K562 (cell line): ENCODE measurements at regions not wholly inside any gene's neighbourhood (a gene's known extent, or its start where the extent isn't known, plus 50 kb on each side); places are given as distances from the start of the nearest gene placed in this dataset.
A peak's percentile ranks its signal among the peaks of the same experiment; 100 is the strongest.

Experiments used
- EP400 ChIP-seq: fragments of 450-650 bp; IDR thresholded peaks from 2 replicates; pipeline ENCODE4 v1.6.1; 2017; ENCODE audit warnings: antibody characterized with exemption, mild to moderate bottlenecking, moderate library complexity
- HNRNPK ChIP-seq: fragments of 200-400 bp; formaldehyde crosslinking; IDR thresholded peaks from one replicate; pipeline ENCODE4 v1.6.1; 2018; ENCODE audit warnings: mild to moderate bottlenecking, low read depth, low read length; ENCODE audit not compliant: poor library complexity, severe bottlenecking
- MAFG ChIP-seq: fragments of 450-650 bp; conservative IDR thresholded peaks from 2 replicates; pipeline ENCODE4 v1.6.1; 2016; ENCODE audit warnings: missing genetic modification characterization, missing compliant biosample characterization
- TBL1XR1 ChIP-seq, 2 experiments: IDR thresholded peaks; 2 replicates each; pipeline ENCODE4 v1.6.1; 2012; ENCODE audit warnings: improper control_type of control experiment in 2 of 2, low read length in 2 of 2, mild to moderate bottlenecking in 1 of 2
- ZNF239 ChIP-seq: fragments of 250-450 bp; sonication (Bioruptor Pico); IDR thresholded peaks from 2 replicates; pipeline ENCODE4 v1.4.0; 2020; ENCODE audit warnings: mild to moderate bottlenecking
- TF ChIP-seq, protein P1 (sequence below), 2 experiments: fragments of 450-650 bp; formaldehyde crosslinking in 1 of 2; IDR thresholded peaks; 2 replicates each; pipeline versions ENCODE4 v1.4.0 to v1.6.1; 2014 to 2020; ENCODE audit warnings: mild to moderate bottlenecking in 2 of 2, borderline replicate concordance in 1 of 2, low read depth in 1 of 2
- TF ChIP-seq, protein P2 (sequence below): fragments of 450-650 bp; formaldehyde crosslinking; IDR thresholded peaks from 2 replicates; pipeline ENCODE4 v1.4.0; 2020; ENCODE audit warnings: mild to moderate bottlenecking, moderate library complexity
- TF ChIP-seq, protein P3 (sequence below): sonication (generic); formaldehyde crosslinking; IDR thresholded peaks from 2 replicates; pipeline ENCODE4 v1.8.0; 2022; ENCODE audit warnings: mild to moderate bottlenecking, missing genetic modification reagents, borderline replicate concordance
- TF ChIP-seq, protein P4 (sequence below): IDR thresholded peaks from 2 replicates; pipeline ENCODE4 v1.6.1; 2011; ENCODE audit warnings: borderline replicate concordance, low read depth, mild to moderate bottlenecking, moderate library complexity, low read length; ENCODE audit not compliant: insufficient read depth, poor library complexity, severe bottlenecking

DNA sequence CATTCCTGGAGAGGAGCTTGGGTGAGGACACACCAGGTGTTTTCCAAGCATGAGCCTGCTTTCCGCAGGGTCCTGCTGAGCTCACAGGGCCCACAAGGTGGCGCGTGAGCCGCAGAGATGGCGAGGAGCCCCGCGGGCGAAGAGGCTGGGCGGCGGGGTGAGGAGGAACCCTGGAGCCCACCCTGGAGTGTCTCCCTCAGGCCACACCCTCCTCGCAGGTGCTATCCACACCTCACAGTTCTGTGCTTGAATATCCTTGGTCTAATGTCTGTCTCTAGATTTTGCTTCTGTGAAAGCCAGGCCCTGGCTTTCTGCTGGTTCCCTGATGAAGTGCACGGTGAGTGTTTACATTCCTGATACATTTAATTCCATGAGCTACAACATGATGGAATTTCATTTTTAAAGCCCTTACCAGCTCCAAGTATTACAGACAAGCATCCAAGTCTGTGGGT, 433.6 kb downstream of the ACTR3B start (continued):
- TF ChIP-seq, protein P1, sequence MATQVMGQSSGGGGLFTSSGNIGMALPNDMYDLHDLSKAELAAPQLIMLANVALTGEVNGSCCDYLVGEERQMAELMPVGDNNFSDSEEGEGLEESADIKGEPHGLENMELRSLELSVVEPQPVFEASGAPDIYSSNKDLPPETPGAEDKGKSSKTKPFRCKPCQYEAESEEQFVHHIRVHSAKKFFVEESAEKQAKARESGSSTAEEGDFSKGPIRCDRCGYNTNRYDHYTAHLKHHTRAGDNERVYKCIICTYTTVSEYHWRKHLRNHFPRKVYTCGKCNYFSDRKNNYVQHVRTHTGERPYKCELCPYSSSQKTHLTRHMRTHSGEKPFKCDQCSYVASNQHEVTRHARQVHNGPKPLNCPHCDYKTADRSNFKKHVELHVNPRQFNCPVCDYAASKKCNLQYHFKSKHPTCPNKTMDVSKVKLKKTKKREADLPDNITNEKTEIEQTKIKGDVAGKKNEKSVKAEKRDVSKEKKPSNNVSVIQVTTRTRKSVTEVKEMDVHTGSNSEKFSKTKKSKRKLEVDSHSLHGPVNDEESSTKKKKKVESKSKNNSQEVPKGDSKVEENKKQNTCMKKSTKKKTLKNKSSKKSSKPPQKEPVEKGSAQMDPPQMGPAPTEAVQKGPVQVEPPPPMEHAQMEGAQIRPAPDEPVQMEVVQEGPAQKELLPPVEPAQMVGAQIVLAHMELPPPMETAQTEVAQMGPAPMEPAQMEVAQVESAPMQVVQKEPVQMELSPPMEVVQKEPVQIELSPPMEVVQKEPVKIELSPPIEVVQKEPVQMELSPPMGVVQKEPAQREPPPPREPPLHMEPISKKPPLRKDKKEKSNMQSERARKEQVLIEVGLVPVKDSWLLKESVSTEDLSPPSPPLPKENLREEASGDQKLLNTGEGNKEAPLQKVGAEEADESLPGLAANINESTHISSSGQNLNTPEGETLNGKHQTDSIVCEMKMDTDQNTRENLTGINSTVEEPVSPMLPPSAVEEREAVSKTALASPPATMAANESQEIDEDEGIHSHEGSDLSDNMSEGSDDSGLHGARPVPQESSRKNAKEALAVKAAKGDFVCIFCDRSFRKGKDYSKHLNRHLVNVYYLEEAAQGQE (IDR thresholded peaks at IDR 0.05; ENCODE audit: borderline replicate concordance) = peak; percentile 71; the same call in 1 of the 2 replicates
- TF ChIP-seq, protein P1 (CRISPR knock-in tag; IDR thresholded peaks at IDR 0.05; ENCODE audit: low read depth) = no peak
- TF ChIP-seq EP400 (no peak), HNRNPK (no peak), TBL1XR1 (IDR thresholded peaks at IDR 0.05; ENCODE audit: low read length in 2 of 2) (no peak), MAFG (tag) (no peak), ZNF239 (CRISPR knock-in tag) (no peak)
- TF ChIP-seq, protein P2, sequence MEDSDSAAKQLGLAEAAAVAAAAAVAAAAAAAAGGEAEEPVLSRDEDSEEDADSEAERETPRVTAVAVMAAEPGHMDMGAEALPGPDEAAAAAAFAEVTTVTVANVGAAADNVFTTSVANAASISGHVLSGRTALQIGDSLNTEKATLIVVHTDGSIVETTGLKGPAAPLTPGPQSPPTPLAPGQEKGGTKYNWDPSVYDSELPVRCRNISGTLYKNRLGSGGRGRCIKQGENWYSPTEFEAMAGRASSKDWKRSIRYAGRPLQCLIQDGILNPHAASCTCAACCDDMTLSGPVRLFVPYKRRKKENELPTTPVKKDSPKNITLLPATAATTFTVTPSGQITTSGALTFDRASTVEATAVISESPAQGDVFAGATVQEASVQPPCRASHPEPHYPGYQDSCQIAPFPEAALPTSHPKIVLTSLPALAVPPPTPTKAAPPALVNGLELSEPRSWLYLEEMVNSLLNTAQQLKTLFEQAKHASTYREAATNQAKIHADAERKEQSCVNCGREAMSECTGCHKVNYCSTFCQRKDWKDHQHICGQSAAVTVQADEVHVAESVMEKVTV (CRISPR knock-in tag) = peak; percentile 27; the same call in 1 of the 2 replicates
- TF ChIP-seq, protein P3, sequence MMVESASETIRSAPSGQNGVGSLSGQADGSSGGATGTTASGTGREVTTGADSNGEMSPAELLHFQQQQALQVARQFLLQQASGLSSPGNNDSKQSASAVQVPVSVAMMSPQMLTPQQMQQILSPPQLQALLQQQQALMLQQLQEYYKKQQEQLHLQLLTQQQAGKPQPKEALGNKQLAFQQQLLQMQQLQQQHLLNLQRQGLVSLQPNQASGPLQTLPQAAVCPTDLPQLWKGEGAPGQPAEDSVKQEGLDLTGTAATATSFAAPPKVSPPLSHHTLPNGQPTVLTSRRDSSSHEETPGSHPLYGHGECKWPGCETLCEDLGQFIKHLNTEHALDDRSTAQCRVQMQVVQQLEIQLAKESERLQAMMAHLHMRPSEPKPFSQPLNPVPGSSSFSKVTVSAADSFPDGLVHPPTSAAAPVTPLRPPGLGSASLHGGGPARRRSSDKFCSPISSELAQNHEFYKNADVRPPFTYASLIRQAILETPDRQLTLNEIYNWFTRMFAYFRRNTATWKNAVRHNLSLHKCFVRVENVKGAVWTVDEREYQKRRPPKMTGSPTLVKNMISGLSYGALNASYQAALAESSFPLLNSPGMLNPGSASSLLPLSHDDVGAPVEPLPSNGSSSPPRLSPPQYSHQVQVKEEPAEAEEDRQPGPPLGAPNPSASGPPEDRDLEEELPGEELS = no peak
- TF ChIP-seq, protein P4, sequence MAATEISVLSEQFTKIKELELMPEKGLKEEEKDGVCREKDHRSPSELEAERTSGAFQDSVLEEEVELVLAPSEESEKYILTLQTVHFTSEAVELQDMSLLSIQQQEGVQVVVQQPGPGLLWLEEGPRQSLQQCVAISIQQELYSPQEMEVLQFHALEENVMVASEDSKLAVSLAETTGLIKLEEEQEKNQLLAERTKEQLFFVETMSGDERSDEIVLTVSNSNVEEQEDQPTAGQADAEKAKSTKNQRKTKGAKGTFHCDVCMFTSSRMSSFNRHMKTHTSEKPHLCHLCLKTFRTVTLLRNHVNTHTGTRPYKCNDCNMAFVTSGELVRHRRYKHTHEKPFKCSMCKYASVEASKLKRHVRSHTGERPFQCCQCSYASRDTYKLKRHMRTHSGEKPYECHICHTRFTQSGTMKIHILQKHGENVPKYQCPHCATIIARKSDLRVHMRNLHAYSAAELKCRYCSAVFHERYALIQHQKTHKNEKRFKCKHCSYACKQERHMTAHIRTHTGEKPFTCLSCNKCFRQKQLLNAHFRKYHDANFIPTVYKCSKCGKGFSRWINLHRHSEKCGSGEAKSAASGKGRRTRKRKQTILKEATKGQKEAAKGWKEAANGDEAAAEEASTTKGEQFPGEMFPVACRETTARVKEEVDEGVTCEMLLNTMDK = peak; percentile 77
